NOMO-1 treated with dmso at 0.1 percent for 144 hours (cell line): ENCODE measurements at regions not wholly inside any gene's neighbourhood (a gene's known extent, or its start where the extent isn't known, plus 50 kb on each side); places are given as distances from the start of the nearest gene placed in this dataset.

Source experiments
- DNase-seq: peaks from one replicate; lab custom pipeline; 2025; ENCODE audit not compliant: unreplicated experiment; lab: John Stamatoyannopoulos, UW

DNA sequence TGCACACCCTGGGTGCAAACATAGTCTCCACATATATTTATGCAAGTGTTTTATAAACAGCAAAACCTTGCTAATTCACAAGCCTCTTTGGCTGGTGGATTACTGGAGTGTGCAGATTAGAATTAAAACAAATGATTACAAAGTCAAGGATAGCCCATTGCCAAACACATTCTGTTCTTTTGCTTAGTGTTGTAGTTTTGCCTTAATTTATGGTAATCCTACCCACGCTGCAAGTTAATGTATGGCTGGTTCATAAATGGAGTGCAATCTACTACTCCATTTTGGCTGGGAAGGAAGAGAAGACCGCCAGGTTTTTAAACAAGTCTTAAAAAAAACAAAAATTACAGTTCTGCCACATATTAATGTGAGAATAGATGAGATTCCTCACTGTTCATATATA, 883.1 kb upstream of the KLHL29 start:
- no peak for DNase-seq

DNA sequence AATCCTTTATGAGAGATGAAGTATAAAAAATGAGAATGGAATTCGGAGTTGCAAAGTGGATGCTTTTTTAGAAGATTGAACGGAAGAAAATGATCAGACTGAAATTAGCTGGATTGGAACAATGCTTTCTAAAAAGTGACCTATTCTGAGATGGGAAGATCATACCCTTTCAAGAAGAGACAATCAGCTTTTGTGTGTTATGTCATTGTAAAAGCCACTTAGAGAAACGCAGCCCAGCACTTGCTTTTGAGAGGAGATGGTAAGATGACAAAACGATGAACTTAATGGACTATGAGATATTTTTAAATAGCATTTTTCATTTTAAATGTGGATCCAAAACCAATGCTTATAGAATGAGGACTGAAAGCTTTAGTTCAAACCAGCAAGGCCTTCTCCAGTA, 871.4 kb upstream of the KLHL29 start:
- no peak for DNase-seq

- DNase-seq = no peak
Measured at GRCh38 chr2:22517141-22517540, 867.8 kb upstream of the KLHL29 start.

DNA sequence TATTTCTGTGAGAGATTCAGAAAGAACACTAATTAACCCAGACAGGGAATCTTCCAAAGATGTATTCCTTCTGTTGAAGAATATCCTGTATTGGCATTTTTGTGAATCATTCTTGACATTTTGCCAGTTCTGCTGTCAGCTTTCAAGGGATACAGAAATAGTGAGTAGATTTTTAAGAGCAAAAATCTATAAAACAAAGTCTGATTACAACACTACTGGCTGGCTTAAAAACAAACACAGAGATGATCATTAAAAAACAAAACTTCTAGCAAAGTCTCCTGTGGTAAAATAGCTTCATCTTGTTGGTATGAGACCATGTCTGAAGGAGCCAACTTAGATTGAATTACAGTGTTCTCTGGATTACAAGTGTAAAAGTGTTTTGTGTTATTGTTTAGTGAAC, 866.3 kb upstream of the KLHL29 start:
- DNase-seq = no peak

- DNase-seq = no peak
Measured at GRCh38 chr2:22520369-22521288, 864.4 kb upstream of the KLHL29 start.

DNA sequence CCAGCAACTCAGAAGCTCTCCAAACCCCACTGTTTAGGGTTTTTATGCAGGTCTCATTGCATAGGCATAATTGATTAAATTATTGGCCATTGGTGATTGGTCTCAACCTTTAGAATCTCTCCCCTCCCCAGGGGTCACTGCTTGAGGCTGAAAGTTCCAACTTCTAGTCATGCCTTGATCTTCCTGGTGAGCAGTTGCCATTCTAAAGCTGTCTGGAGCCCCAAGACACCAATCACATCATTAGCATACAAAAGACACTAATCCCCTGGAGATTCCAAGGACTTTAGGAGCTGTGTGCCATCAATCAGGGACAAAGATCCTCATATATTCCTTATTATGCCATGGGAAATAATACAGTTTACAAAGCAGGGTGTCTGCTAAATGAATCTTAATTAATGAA, 863.4 kb upstream of the KLHL29 start:
- DNase-seq = no peak

GRCh38 chr2:22525681-22526080, 859.3 kb upstream of the KLHL29 start:
- no peak for DNase-seq

- DNase-seq = no peak
Measured at GRCh38 chr2:22530131-22530530, 854.8 kb upstream of the KLHL29 start.

DNA sequence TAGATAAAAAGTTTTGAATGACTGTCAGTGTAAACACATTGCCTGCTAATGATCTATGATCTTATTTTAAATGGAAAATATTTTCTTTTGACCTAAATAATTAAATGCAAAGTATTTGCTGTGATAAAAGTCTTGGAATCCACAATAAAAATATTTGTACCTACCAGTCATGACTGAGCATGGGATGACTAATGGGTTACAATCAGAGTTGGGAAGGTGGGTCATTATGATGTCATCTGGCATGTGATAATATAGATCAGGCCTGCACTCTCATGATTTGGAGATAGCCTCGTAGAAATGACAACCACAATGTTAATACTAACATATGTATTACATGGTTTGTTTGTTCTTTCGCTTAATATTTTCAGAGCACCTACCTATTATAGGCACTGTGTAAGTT, 848.8 kb upstream of the KLHL29 start:
- no peak for DNase-seq

- DNase-seq = no peak
Measured at GRCh38 chr2:22554453-22554852, 830.5 kb upstream of the KLHL29 start.

DNA sequence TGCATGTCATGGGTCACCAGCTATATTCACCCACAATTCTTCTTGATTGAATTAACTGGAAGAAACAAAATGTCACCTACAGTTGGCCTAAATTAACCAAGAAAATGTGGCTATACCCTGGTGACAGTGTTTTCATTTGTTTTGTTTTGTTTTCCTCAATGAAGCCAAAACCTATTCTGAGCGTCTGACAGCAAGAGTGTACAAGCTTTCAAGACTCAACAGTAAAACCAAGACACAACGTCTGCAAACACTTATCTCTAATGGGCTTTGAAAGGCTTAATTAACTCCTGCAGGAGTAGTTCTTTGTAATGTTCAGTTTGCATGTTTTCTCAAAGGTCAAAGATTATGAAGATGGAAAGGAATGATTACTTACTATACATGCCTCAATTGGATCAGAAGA, 827.6 kb upstream of the KLHL29 start:
- DNase-seq = no peak

DNA sequence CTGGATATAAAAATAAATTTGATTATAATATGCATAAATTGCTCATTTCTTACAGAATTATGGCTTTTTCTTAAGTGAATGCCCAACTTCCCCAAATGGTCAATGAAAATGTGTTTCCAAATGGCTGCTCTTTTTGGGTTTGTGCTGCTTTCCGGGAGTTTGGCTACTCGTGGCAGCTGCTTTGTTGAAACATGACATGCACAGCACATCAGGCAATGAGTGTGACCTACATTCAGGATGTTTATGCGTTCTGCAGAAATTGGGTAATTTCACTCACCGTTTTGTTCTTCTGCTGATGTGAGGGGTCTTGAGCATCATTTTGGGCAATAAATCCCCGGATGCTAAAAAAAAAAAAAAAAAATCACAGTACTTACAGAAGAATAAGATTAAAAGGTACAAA, 825.0 kb upstream of the KLHL29 start:
- DNase-seq = no peak

GRCh38 chr2:22579341-22579740, 805.6 kb upstream of the KLHL29 start:
- no peak for DNase-seq

GRCh38 chr2:22582107-22582506, 802.9 kb upstream of the KLHL29 start:
- DNase-seq = no peak

- DNase-seq = no peak
Measured at GRCh38 chr2:22596306-22596705, 788.7 kb upstream of the KLHL29 start.

DNA sequence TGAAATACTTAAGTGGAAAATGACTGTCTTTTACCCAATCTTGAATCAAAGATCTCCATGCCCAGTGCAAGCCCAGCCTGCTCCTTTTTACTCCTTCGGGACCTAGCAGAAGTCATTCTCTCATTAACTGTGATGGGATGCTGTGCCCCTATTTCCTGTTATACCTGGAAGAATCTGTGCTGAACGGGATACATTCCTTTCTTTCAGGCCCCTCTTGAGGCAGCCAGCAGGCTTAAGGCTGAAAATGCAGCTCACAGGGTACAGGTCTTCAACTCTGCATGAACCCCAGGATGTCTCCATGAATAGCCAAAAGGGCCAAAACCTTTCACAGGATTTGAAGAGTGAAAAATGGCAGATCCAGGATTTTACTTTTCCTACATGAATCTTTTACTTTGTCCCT, 784.8 kb upstream of the KLHL29 start:
- DNase-seq = no peak

DNA sequence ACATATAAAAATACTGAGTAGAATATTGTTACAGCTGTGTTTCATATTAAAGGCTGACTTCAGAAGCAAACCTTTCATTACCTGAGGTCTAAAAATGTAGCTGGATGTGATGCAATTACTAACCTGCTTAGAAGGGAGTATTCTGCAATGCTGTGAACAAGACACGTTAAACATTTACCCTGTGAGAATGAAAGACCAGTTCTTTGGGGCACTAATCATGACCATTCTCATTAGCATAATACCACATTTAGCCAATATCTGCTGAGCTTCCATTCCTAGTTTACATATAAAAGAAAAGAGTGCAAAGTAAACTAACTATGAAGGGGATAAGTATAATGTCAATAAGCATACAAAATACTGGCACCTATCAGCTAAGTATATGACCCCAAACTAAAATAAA, 784.0 kb upstream of the KLHL29 start:
- DNase-seq = no peak

DNA sequence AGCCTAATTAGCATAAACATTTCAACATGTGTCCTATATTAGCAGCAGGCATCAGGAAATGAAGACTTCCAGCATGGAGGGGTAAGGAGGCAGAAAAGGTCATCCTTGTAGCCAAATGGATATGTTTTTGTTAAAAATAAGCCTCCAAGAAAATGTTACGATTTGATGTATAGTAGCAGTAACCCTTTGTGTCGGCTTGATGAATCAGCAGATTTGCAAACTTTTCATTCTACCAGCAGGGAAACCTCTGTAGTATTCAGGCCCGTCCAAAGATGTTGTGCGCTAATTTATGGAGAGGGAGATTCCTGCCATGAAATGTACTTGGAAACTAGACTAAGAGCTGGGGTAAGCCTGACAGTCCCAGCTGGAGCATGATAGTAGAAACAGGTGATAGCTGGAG, 780.8 kb upstream of the KLHL29 start:
- no peak for DNase-seq

DNA sequence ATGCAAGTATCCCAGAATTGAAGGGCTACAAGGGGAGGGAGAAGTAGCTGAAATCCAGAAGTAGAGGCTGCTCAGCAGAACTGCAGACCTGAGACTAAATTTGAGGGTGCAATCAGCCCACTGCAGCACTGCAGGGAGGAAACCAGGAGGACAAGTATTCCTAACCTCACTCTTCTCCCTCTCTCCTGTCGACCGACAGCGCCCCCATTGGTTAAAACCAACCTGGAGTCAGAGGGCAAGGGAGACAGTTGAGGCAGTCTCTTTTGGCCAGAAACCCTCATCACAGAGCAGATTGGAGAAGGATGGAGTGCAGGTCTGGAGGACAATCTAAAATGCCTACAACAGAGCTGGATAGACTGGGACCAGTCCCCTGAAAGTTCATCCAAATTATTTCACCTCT, 768.9 kb upstream of the KLHL29 start:
- DNase-seq = no peak

DNA sequence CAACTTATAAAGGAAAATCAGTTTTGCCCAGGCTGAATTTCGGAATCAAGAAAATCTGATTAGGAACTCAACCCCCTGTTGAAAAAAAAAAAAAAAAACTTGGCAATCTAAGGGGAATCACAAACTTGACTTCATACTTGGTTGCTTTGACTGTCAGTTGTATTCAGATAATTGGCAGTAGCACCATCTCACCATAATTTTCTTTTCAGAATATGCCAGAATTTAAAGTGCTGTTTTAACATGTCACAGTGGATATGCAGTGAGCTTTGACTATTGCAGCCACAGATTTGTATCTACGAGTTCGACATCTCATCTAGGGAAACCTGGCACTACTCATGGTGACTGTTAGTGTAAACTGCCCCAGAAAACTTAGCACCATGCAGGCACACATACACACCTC, 761.4 kb upstream of the KLHL29 start:
- DNase-seq = no peak

- no peak for DNase-seq
Measured at GRCh38 chr2:22626621-22627020, 758.4 kb upstream of the KLHL29 start.

DNA sequence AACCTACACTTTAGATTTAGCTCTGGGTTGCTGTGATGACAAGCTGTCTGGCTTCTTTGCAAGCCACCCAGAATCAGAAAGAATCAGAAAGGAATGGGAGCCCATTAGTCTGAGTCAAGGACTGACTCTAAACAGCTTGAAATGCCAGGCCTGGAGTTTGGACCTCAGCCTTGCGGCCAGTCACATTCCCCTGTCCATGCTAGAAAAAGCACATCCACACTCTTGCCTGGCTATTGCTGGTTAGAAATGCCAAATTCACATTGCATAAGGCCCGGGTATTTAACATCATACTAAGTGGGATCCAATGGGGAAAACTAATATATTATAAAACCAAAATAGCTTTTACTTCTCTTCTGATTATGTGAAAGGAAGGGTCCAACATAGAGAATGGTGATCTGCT, 756.8 kb upstream of the KLHL29 start:
- no peak for DNase-seq

- DNase-seq = no peak
Measured at GRCh38 chr2:22628906-22629305, 756.1 kb upstream of the KLHL29 start.
